HCT116 (cell line): ENCODE measurements at regions not wholly inside any gene's neighbourhood (a gene's known extent, or its start where the extent isn't known, plus 50 kb on each side); places are given as distances from the start of the nearest gene placed in this dataset.

Experiments used
- ATAC-seq: fragments of 200-7000 bp; cut with Tn5 transposase; 2 replicates; pipeline ENCODE4 v1.9.1; 2020; ENCODE audit warnings: mild to moderate bottlenecking, moderate library complexity
- BruUV-seq: library from RNA; stranded (reverse); fragments of 400-500 nt; replicated peaks from 2 replicates; lab custom pipeline; 2021; lab: Mats Ljungman, UMichigan
- CTCF ChIA-PET: fragments of 300-600 bp; sonication (Branson Sonifier 250); formaldehyde crosslinking; loops from one replicate; lab custom pipeline; 2021; ENCODE audit warnings: antibody characterized with exemption; lab: Charles Lee
- POLR2A ChIA-PET: fragments of 300-600, 350-600 bp; sonication (Branson Sonifier 250); formaldehyde crosslinking; loops from one replicate; lab custom pipeline; 2021; ENCODE audit warnings: antibody characterized with exemption; lab: Charles Lee
- RAD21 ChIA-PET, 2 experiments: fragments of 300-600 bp; sonication (Branson Sonifier 250); formaldehyde crosslinking; loops; one replicate each; lab custom pipeline; 2023; ENCODE audit warnings: low total read pairs in 2 of 2; ENCODE audit not compliant: uncharacterized antibody in 2 of 2, unreplicated experiment in 2 of 2, low non-redundant PET in 1 of 2; lab: Charles Lee
- DNase-seq: peaks from one replicate; pipeline ENCODE4 v3.0.0-alpha.2; 2010; ENCODE audit warnings: low read depth, low spot score
- H2AFZ ChIP-seq: fragments of 200-600 bp; shearing (Covaris generic), sonication (generic); 2 replicates; pipeline ENCODE4 v1.6.1; 2017; ENCODE audit warnings: low read depth, mixed run types, mixed read lengths, antibody characterized with exemption, low read length; ENCODE audit not compliant: poor library complexity, severe bottlenecking
- H3K27ac ChIP-seq: 2 replicates; pipeline ENCODE4 v1.5.1; 2012; ENCODE audit warnings: low read depth, low read length
- H3K27me3 ChIP-seq: fragments of 200-600 bp; sonication (generic); 2 replicates; pipeline ENCODE4 v1.6.1; 2016; ENCODE audit warnings: mixed run types, low read length, mixed read lengths; ENCODE audit not compliant: insufficient read depth
- H3K36me3 ChIP-seq, 2 experiments: fragments of 200-500 bp in 1 of 2; fragments of 200-600 bp in 1 of 2; sonication (Bioruptor generic) in 1 of 2; sonication (generic) in 1 of 2; 2 replicates each; pipeline versions ENCODE4 v1.5.1 to v1.6.1; 2014 to 2016; ENCODE audit warnings: low read length in 2 of 2, inconsistent platforms in 1 of 2, mixed read lengths in 1 of 2, mixed run types in 1 of 2; ENCODE audit not compliant: insufficient read depth in 2 of 2, control insufficient read depth in 1 of 2
- H3K4me1 ChIP-seq, 2 experiments: fragments of 200-600 bp in 1 of 2; sonication (generic) in 1 of 2; 2 replicates each; pipeline versions ENCODE4 v1.5.1 to v1.6.1; 2012 to 2017; ENCODE audit warnings: low read length in 2 of 2, inconsistent platforms in 1 of 2, mild to moderate bottlenecking in 1 of 2, mixed read lengths in 1 of 2, mixed run types in 1 of 2, moderate library complexity in 1 of 2; ENCODE audit not compliant: insufficient read depth in 2 of 2, control insufficient read depth in 1 of 2
- H3K4me2 ChIP-seq: fragments of 200-600 bp; sonication (generic); 2 replicates; pipeline ENCODE4 v1.6.1; 2017; ENCODE audit warnings: mixed run types, low read length, mixed read lengths
- H3K4me3 ChIP-seq, 2 experiments: fragments of 200-600 bp in 1 of 2; sonication (generic) in 1 of 2; replicated peaks in 1 of 2; 2 replicates each; pipeline ENCODE4 v1.5.1; 2011 to 2016; ENCODE audit warnings: low read length in 2 of 2, control low read depth in 1 of 2, low read depth in 1 of 2, mild to moderate bottlenecking in 1 of 2, mixed read lengths in 1 of 2, mixed run types in 1 of 2
- H3K79me2 ChIP-seq: fragments of 200-600 bp; sonication (generic); 2 replicates; pipeline ENCODE4 v1.6.1; 2017; ENCODE audit warnings: mild to moderate bottlenecking, mixed run types, low read length, moderate library complexity, mixed read lengths; ENCODE audit not compliant: insufficient read depth
- H3K9ac ChIP-seq: fragments of 200-600 bp; sonication (generic); 2 replicates; pipeline ENCODE4 v1.6.1; 2016; ENCODE audit warnings: low read length, mixed read lengths
- H3K9me2 ChIP-seq: fragments of 200-600 bp; sonication (generic), shearing (Covaris generic); 2 replicates; pipeline ENCODE4 v1.6.1; 2017; ENCODE audit warnings: mixed run types, mild to moderate bottlenecking, moderate library complexity; ENCODE audit not compliant: insufficient read depth
- H3K9me3 ChIP-seq, 2 experiments: fragments of 200-500 bp in 1 of 2; fragments of 200-600 bp in 1 of 2; sonication (Bioruptor generic) in 1 of 2; sonication (generic) in 1 of 2; 2 replicates each; pipeline ENCODE4 v1.6.1; 2014 to 2017; ENCODE audit warnings: low read length in 2 of 2, mixed read lengths in 2 of 2, inconsistent platforms in 1 of 2, low read depth in 1 of 2, mild to moderate bottlenecking in 1 of 2, mixed run types in 1 of 2, moderate library complexity in 1 of 2; ENCODE audit not compliant: control insufficient read depth in 1 of 2, insufficient read depth in 1 of 2
- H4K20me1 ChIP-seq: fragments of 200-600 bp; sonication (generic), shearing (Covaris generic); 2 replicates; pipeline ENCODE4 v1.6.1; 2017; ENCODE audit warnings: mixed run types, mild to moderate bottlenecking, moderate library complexity; ENCODE audit not compliant: insufficient read depth
- CBX3 ChIP-seq: IDR thresholded peaks from 2 replicates; pipeline ENCODE4 v1.6.1; 2012; ENCODE audit warnings: low read depth
- CEBPB ChIP-seq: IDR thresholded peaks from 2 replicates; pipeline ENCODE4 v1.6.1; 2012; ENCODE audit warnings: low read depth
- ELF1 ChIP-seq: IDR thresholded peaks from 2 replicates; pipeline ENCODE4 v1.6.1; 2012; ENCODE audit warnings: low read depth, borderline replicate concordance
- EZH2phosphoT487 ChIP-seq: fragments of 200-600 bp; IDR thresholded peaks from 2 replicates; pipeline ENCODE4 v1.6.1; 2018; ENCODE audit warnings: antibody characterized with exemption, borderline replicate concordance
- POLR2AphosphoS5 ChIP-seq: IDR thresholded peaks from 2 replicates; pipeline ENCODE4 v1.6.1; 2011; ENCODE audit warnings: mild to moderate bottlenecking, low read depth, low read length, moderate library complexity
- SP1 ChIP-seq: IDR thresholded peaks from 2 replicates; pipeline ENCODE4 v1.6.1; 2012; ENCODE audit warnings: low read depth
- SRF ChIP-seq: IDR thresholded peaks from 2 replicates; pipeline ENCODE4 v1.6.1; 2012; ENCODE audit warnings: low read depth
- TCF7L2 ChIP-seq: IDR thresholded peaks from 2 replicates; pipeline ENCODE4 v1.7.0; 2011; ENCODE audit warnings: borderline replicate concordance, inconsistent platforms; ENCODE audit not compliant: insufficient read depth, insufficient read length; ENCODE audit errors: extremely low read depth
- YY1 ChIP-seq: IDR thresholded peaks from 2 replicates; pipeline ENCODE4 v1.6.1; 2011; ENCODE audit warnings: low read length, low read depth, moderate library complexity, mild to moderate bottlenecking; ENCODE audit not compliant: insufficient replicate concordance; ENCODE audit errors: extremely low read depth
- intact Hi-C: fragments of 100-400 bp; cut with micrococcal nuclease; formaldehyde crosslinking; loops from 2 replicates; pipeline ENCODE4 v1.10.0; 2022
- TF ChIP-seq, protein P1 (sequence below): IDR thresholded peaks from 2 replicates; pipeline ENCODE4 v1.6.1; 2012
- TF ChIP-seq, protein P2 (sequence below), 3 experiments: fragments of 200-600 bp in 1 of 3; sonication (generic) in 1 of 3; IDR thresholded peaks in 2 of 3; conservative IDR thresholded peaks in 1 of 3; 2 replicates each; pipeline ENCODE4 v1.5.1; 2012 to 2017; ENCODE audit warnings: low read depth in 2 of 3, low read length in 2 of 3, antibody characterized with exemption in 1 of 3, borderline replicate concordance in 1 of 3, control low read depth in 1 of 3, mild to moderate bottlenecking in 1 of 3, mixed read lengths in 1 of 3, mixed run types in 1 of 3, moderate library complexity in 1 of 3; ENCODE audit not compliant: insufficient read depth in 1 of 3

DNA sequence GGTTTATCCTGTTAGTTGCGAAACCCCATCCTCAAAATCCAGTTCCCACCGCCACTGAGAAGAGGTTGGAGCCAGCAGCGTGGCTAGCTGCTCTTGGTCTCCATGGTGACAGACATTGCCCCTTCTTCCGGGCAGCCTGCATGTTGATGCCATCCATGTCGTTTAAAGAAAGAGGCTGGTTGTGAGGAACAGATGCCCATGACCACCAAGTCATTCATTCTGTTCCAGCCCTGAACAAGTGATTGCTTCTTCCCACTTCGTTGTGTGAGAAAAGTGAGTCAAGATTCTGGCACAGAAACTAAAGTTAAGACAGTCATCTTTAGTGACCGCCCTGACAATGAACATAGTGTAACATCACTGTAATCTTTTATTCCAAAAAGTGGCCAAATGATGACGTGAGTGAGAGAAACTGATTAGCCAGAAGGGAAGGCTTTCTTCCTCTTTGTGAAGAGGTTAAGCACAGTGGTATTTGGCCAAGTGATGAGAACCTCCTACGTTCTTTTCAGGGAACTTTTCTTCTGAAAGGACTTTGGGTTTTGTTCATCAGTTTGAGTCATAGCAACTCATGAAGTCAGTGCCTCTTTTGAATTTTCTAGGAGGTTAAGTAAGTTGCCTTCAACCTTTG is 272.5 kb downstream of the GALR1 start:
- DNase-seq, result no peak
- ChIA-PET POLR2A (no interaction called here), RAD21 (no interaction called here), CTCF (no interaction called here)
- H3K36me3 ChIP-seq, result no peaks in the 10 kb centered on the region
- H3K4me2 ChIP-seq, result no peak overlapping the region
- no peaks in the 10 kb centered on the region for H3K27me3 ChIP-seq
- H3K4me3 ChIP-seq, result no peak overlapping the region
- no TSS peak for BruUV-seq
- ATAC-seq, result no peak
- H3K9me2 ChIP-seq, result no peaks in the 10 kb centered on the region
- TF ChIP-seq, protein P1, sequence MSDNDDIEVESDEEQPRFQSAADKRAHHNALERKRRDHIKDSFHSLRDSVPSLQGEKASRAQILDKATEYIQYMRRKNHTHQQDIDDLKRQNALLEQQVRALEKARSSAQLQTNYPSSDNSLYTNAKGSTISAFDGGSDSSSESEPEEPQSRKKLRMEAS, result no peak
- TF ChIP-seq ELF1, result no peak
- TF ChIP-seq SRF, result no peak
- TF ChIP-seq POLR2AphosphoS5, result no peak
- no peak for TF ChIP-seq YY1
- TF ChIP-seq CEBPB, result no peak
- no peak for TF ChIP-seq EZH2phosphoT487
- TF ChIP-seq, protein P2, sequence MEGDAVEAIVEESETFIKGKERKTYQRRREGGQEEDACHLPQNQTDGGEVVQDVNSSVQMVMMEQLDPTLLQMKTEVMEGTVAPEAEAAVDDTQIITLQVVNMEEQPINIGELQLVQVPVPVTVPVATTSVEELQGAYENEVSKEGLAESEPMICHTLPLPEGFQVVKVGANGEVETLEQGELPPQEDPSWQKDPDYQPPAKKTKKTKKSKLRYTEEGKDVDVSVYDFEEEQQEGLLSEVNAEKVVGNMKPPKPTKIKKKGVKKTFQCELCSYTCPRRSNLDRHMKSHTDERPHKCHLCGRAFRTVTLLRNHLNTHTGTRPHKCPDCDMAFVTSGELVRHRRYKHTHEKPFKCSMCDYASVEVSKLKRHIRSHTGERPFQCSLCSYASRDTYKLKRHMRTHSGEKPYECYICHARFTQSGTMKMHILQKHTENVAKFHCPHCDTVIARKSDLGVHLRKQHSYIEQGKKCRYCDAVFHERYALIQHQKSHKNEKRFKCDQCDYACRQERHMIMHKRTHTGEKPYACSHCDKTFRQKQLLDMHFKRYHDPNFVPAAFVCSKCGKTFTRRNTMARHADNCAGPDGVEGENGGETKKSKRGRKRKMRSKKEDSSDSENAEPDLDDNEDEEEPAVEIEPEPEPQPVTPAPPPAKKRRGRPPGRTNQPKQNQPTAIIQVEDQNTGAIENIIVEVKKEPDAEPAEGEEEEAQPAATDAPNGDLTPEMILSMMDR (IDR thresholded peaks at IDR 0.05 in 2 of 3, conservative IDR thresholded peaks at IDR 0.05 in 1 of 3; ENCODE audit: borderline replicate concordance in 1 of 3, insufficient read depth in 1 of 3, low read depth in 2 of 3, low read length in 2 of 3), result no peak
- no peak for TF ChIP-seq TCF7L2
- TF ChIP-seq CBX3, result no peak
- TF ChIP-seq SP1, result no peak
- H3K79me2 ChIP-seq, result no peaks in the 10 kb centered on the region
- intact Hi-C loops, result no loop called here
- H4K20me1 ChIP-seq, result no peaks in the 10 kb centered on the region
- no peak overlapping the region for H3K27ac ChIP-seq
- peaks cover 15 to 36% of the 10 kb centered on the region in 2 experiments; a peak in 3 of 4 replicates for H3K9me3 ChIP-seq
- H3K4me1 ChIP-seq, result no peaks in the 10 kb centered on the region
- H2AFZ ChIP-seq, result no peak overlapping the region
- H3K9ac ChIP-seq, result no peak overlapping the region
